ENCODE measurements at regions not wholly inside any gene's neighbourhood (a gene's known extent, or its start where the extent isn't known, plus 50 kb on each side); places are given as distances from the start of the nearest gene placed in this dataset. TPM values are rescaled to one million over a fixed set of nuclear protein-coding genes. Genes with fewer than 3 reads are reported as not detected.

DNA sequence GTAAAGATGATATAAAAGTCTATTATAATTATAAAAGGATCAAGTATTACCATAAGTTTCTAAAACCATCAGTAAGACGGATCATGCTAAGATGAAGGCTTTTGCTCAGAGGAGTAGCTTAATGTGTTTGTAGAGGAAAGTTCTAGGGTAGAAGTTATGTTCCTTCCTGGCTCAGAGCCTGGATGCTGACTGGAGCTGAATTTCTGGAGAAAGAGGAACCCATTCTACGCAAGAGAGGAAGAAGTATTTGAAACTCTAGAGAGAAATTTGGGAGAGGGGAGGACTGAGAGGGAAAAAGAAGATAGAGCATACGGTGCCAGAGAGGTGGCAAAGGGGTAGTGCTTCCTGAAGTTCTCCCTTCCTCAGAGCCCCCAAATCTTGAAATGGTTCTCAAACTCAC lies 51.4 kb upstream of the SGCG start:
- no peaks in the 10 kb centered on the region for H3K9me1 ChIP-seq (replicated peaks; ENCODE audit: control insufficient read depth, extremely low read depth, insufficient read depth, low read length)
- H2AFZ ChIP-seq (ENCODE audit: low read depth, low read length) = no peak overlapping the region
- no peaks in the 10 kb centered on the region for H3K27me3 ChIP-seq (ENCODE audit: control insufficient read depth in 2 of 2, insufficient read depth in 2 of 2, low read length in 2 of 2)
- no peak overlapping the region for H3K27ac ChIP-seq (ENCODE audit: insufficient read depth, low read depth, low read length)
- no peaks in the 10 kb centered on the region for H3K79me2 ChIP-seq (ENCODE audit: control insufficient read depth, insufficient read depth, low read length)
- POLR2A ChIA-PET = no interaction called here
- no peak for DNase-seq (ENCODE audit: low read depth, low spot score)
- no peak overlapping the region for H3K9ac ChIP-seq (replicated peaks; ENCODE audit: extremely low read depth, insufficient read depth, low read length)
- no peaks in the 10 kb centered on the region for H4K20me1 ChIP-seq (replicated peaks; ENCODE audit: control insufficient read depth, extremely low read depth, insufficient read depth, low read length)
- BruUV-seq (replicated peaks) = no TSS peak
- no peaks in the 10 kb centered on the region for H3K4me1 ChIP-seq (ENCODE audit: control insufficient read depth, extremely low read depth, insufficient read depth, low read length)
- intact Hi-C loops (cut with micrococcal nuclease) (no loop called here), dilution Hi-C loops (cut with MboI; ENCODE audit: extremely low pct_ligation_motif_present, low sequenced_read_pairs) (no loop called here)
- no peaks in the 10 kb centered on the region for H3K9me3 ChIP-seq (replicated peaks; ENCODE audit: control insufficient read depth, insufficient read depth, low read length)
- no peak overlapping the region for H3K4me3 ChIP-seq (replicated peaks in 1 of 3; ENCODE audit: insufficient read depth in 1 of 3, low read depth in 1 of 3, low read length in 3 of 3)
- no peaks in the 10 kb centered on the region for H3K36me3 ChIP-seq (ENCODE audit: control insufficient read depth in 2 of 2, extremely low read depth in 1 of 2, insufficient read depth in 2 of 2, low read length in 2 of 2)
- FAIRE-seq = no peak
- CTCF ChIA-PET = interaction anchor here (1.1 kb wide), 1 partner anchor 21 kb away, joined by 3 read pairs; no protein-coding TSS in a partner anchor
- TF ChIP-seq GATA2 (IDR thresholded peaks at IDR 0.05; ENCODE audit: insufficient read depth, insufficient read length, low read depth, low read length) = no peak
- TF ChIP-seq EZH2 (IDR thresholded peaks at IDR 0.05; ENCODE audit: borderline replicate concordance, low read depth, low read length, severe bottlenecking) = no peak
- TF ChIP-seq POLR2AphosphoS5 (IDR thresholded peaks at IDR 0.05; ENCODE audit: insufficient read depth, low read depth, low read length) = no peak
- no peak for TF ChIP-seq MYC (IDR thresholded peaks at IDR 0.05; ENCODE audit: low read depth, low read length)
- TF ChIP-seq JUN (IDR thresholded peaks at IDR 0.05; ENCODE audit: borderline replicate concordance, insufficient read depth, insufficient read length, low read depth) = no peak
- TF ChIP-seq, protein P1, sequence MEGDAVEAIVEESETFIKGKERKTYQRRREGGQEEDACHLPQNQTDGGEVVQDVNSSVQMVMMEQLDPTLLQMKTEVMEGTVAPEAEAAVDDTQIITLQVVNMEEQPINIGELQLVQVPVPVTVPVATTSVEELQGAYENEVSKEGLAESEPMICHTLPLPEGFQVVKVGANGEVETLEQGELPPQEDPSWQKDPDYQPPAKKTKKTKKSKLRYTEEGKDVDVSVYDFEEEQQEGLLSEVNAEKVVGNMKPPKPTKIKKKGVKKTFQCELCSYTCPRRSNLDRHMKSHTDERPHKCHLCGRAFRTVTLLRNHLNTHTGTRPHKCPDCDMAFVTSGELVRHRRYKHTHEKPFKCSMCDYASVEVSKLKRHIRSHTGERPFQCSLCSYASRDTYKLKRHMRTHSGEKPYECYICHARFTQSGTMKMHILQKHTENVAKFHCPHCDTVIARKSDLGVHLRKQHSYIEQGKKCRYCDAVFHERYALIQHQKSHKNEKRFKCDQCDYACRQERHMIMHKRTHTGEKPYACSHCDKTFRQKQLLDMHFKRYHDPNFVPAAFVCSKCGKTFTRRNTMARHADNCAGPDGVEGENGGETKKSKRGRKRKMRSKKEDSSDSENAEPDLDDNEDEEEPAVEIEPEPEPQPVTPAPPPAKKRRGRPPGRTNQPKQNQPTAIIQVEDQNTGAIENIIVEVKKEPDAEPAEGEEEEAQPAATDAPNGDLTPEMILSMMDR (IDR thresholded peaks at IDR 0.05; ENCODE audit: extremely low read depth in 1 of 2, insufficient read depth in 1 of 2, low read depth in 1 of 2, low read length in 2 of 2) = no peak
- TF ChIP-seq FOS (IDR thresholded peaks at IDR 0.05; ENCODE audit: borderline replicate concordance, insufficient read depth, low read length) = no peak
- TF ChIP-seq, protein P2, sequence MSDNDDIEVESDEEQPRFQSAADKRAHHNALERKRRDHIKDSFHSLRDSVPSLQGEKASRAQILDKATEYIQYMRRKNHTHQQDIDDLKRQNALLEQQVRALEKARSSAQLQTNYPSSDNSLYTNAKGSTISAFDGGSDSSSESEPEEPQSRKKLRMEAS (IDR thresholded peaks at IDR 0.05; ENCODE audit: insufficient read depth, insufficient read length) = no peak
- no peak for TF ChIP-seq POLR2A (IDR thresholded peaks at IDR 0.05; ENCODE audit: low read depth, low read length)
- H3K4me2 ChIP-seq (ENCODE audit: insufficient read depth, low read length) = no peak overlapping the region

Small RNA genes lying in the stretch of these regions (small RNA-seq; reads per million reads assigned to genes)
- gene MTND3P1 (ENCODE audit: insufficient read depth, insufficient read length, low read depth, low replicate concordance) (not detected), gene RF00049 (ENCODE audit: insufficient read depth, insufficient read length, low read depth, low replicate concordance) (not detected)

All from endothelial cell of umbilical vein (primary cell).